ENCODE measurements at regions not wholly inside any gene's neighbourhood (a gene's known extent, or its start where the extent isn't known, plus 50 kb on each side); places are given as distances from the start of the nearest gene placed in this dataset.

GRCh38 chr14:37655418-37655817 is 60.0 kb downstream of the TTC6 start:
- TF ChIP-seq CTCF (conservative IDR thresholded peaks at IDR 0.05; ENCODE audit: low read length) (no peak), EZH2phosphoT487 (IDR thresholded peaks at IDR 0.05; ENCODE audit: borderline replicate concordance) (no peak)

Data from Loucy (cell line).